IgD-negative memory B cell (primary cell): ENCODE measurements at regions not wholly inside any gene's neighbourhood (a gene's known extent, or its start where the extent isn't known, plus 50 kb on each side); places are given as distances from the start of the nearest gene placed in this dataset.

Source experiments
- H3K27ac Mint-ChIP-seq, 3 donors: one replicate each; pipeline ENCODE4 v1.8.0; 2020 to 2022; ENCODE audit warnings: mild to moderate bottlenecking in 3 of 3, mixed read lengths in 3 of 3, moderate library complexity in 1 of 3
- H3K27me3 Mint-ChIP-seq: one replicate; pipeline ENCODE4 v1.8.0; 2021; ENCODE audit warnings: mixed read lengths
- H3K36me3 Mint-ChIP-seq: one replicate; pipeline ENCODE4 v1.8.0; 2020; ENCODE audit warnings: mild to moderate bottlenecking, mixed read lengths
- H3K4me1 Mint-ChIP-seq, 3 donors: one replicate each; pipeline ENCODE4 v1.8.0; 2020 to 2022; ENCODE audit warnings: mixed read lengths in 3 of 3, mild to moderate bottlenecking in 1 of 3
- H3K4me3 Mint-ChIP-seq, 4 donors: one replicate each; pipeline ENCODE4 v1.8.0; 2020 to 2022; ENCODE audit warnings: mild to moderate bottlenecking in 4 of 4, mixed read lengths in 4 of 4, moderate library complexity in 3 of 4
- H3K9me3 Mint-ChIP-seq, 3 donors: one replicate each; pipeline ENCODE4 v1.8.0; 2020 to 2021; ENCODE audit warnings: mixed read lengths in 3 of 3, mild to moderate bottlenecking in 1 of 3

DNA sequence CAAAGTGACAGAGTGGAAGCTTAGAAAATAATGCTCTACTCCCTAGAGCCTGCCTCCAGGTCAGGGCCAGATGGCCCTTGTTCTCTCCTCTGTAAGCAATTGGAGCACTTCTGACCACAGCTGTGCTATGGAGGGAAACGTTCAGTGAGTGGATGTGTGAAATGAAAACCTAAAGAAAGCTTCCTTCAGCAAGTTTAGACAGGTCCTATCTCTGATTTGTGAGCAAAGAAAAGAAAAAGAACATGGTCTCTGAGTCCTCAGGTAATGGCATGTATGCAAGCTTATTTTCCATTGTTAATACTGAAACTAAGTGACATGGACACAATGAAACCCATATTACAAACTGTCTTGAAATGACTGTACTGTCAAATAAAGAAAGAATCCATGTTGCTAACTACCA is 1486.8 kb downstream of the EFNB2 start:
- peaks cover 0 to 2% (median 0%) of the 10 kb centered on the region in 3 donors for H3K9me3 Mint-ChIP-seq
- H3K4me3 Mint-ChIP-seq: no peak overlapping the region
- no peaks in the 10 kb centered on the region for H3K36me3 Mint-ChIP-seq
- no peaks in the 10 kb centered on the region for H3K27me3 Mint-ChIP-seq
- H3K27ac Mint-ChIP-seq: no peak overlapping the region
- H3K4me1 Mint-ChIP-seq: no peaks in the 10 kb centered on the region

GRCh38 chr13:105047676-105048295 is 1487.7 kb downstream of the EFNB2 start:
- Mint-ChIP-seq H3K27ac (no peak overlapping the region), H3K36me3 (peaks cover 2% of the 10 kb centered on the region), H3K4me1 (no peaks in the 10 kb centered on the region), H3K9me3 (peaks cover 0 to 6% (median 3%) of the 10 kb centered on the region in 3 donors), H3K4me3 (no peak overlapping the region), H3K27me3 (no peaks in the 10 kb centered on the region)

DNA sequence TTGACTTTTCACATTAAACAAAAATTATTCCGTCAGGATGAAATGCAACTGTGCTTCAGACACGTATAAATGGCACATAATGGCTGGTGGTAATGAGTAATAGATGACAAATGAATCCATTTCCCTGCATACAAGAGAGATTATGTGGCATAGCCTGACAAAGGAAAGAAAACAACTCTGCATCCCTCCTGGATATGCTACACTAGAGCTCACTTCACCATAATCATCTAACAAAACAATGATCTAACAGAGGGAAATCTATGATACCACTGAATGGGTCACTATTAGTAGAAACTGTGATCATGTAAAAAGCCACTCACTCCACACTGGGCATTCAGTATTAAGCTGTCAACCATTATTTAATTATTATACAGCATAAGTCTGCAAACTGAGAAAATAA is 1498.4 kb downstream of the EFNB2 start:
- no peaks in the 10 kb centered on the region for H3K36me3 Mint-ChIP-seq
- no peak overlapping the region for H3K4me3 Mint-ChIP-seq
- no peaks in the 10 kb centered on the region for H3K27me3 Mint-ChIP-seq
- no peak overlapping the region for H3K27ac Mint-ChIP-seq
- no peaks in the 10 kb centered on the region for H3K4me1 Mint-ChIP-seq
- H3K9me3 Mint-ChIP-seq: peaks cover 0 to 2% (median 0%) of the 10 kb centered on the region in 3 donors

DNA sequence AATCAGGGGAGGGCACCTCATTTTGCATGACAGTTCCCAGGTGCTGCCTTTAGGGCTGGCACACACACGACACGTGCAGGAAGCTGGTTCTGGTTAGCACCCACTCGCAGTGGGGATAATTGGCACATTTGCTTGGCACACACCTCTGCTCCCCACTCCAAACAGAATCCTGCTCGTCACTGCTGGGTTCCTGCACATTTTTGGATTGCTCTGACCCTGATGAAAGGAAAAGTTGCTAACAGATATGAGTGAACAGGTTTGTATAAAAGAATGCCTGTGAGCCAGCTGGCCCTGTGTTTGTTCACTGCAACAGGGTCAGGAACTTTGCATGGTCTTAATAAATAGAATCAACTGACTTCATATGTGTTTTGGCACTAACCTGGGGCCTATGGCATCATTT is 1500.4 kb downstream of the EFNB2 start:
- H3K27me3 Mint-ChIP-seq: no peaks in the 10 kb centered on the region
- H3K4me3 Mint-ChIP-seq: no peak overlapping the region
- no peaks in the 10 kb centered on the region for H3K4me1 Mint-ChIP-seq
- H3K9me3 Mint-ChIP-seq: peaks cover 0 to 3% (median 0%) of the 10 kb centered on the region in 3 donors
- peaks cover 1% of the 10 kb centered on the region for H3K36me3 Mint-ChIP-seq
- no peak overlapping the region for H3K27ac Mint-ChIP-seq

GRCh38 chr13:105033999-105034398 is 1501.5 kb downstream of the EFNB2 start:
- Mint-ChIP-seq H3K27ac (no peak overlapping the region), H3K4me3 (no peak overlapping the region), H3K9me3 (peaks cover 0 to 4% (median 0%) of the 10 kb centered on the region in 3 donors), H3K4me1 (no peaks in the 10 kb centered on the region), H3K36me3 (peaks cover 1% of the 10 kb centered on the region), H3K27me3 (no peaks in the 10 kb centered on the region)

DNA sequence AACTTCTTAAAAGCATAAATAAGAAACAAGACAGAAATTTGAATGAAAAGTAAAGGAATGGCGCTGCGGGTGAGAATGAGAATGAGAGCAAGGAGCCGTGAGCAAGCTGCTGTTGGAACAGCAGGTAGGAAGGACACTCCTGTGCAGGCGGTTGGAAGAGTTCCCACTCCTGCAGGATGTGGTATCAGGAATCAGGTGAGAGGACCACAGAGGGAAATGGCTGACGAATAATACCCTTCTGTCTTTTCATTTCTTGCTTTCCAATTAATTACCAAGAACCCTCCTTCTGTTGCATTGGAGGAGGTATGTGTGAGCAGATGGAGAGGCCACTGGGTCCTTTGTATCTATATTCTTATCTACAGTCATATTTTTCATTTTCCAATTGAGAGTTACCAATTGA is 1504.2 kb downstream of the EFNB2 start:
- H3K4me1 Mint-ChIP-seq: no peaks in the 10 kb centered on the region
- no peaks in the 10 kb centered on the region for H3K27me3 Mint-ChIP-seq
- no peak overlapping the region for H3K27ac Mint-ChIP-seq
- H3K9me3 Mint-ChIP-seq: peaks cover 0 to 5% (median 0%) of the 10 kb centered on the region in 3 donors
- H3K4me3 Mint-ChIP-seq: no peak overlapping the region
- H3K36me3 Mint-ChIP-seq: peaks cover 1% of the 10 kb centered on the region

- H3K27ac Mint-ChIP-seq: no peak overlapping the region
Measured at GRCh38 chr13:105030851-105031250, 1504.6 kb downstream of the EFNB2 start.

DNA sequence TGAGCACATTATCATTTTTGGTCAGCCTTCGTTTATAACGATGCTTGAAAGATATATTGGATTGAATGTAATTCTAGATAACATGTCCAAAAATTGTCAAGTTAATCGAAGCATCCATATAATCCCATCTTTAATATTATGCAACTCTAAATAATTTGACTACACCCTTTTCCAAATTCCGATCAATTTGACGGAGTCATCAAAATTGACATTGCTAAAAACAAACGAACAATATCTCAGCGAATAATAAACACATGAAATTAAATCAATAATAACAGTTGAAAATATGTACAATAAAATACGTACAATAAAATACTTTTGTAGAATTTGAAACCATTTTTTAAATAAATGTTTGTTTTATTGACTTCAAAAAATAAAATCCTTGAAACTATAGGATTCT is 1516.4 kb downstream of the EFNB2 start:
- Mint-ChIP-seq H3K36me3 (no peaks in the 10 kb centered on the region), H3K27me3 (no peaks in the 10 kb centered on the region), H3K4me3 (no peak overlapping the region), H3K9me3 (peaks cover 0 to 2% (median 0%) of the 10 kb centered on the region in 3 donors), H3K27ac (no peak overlapping the region), H3K4me1 (no peaks in the 10 kb centered on the region)

More at GRCh38 chr13:105030851-105031250, 1504.6 kb downstream of the EFNB2 start:
- H3K9me3 Mint-ChIP-seq: peaks cover 0 to 5% (median 0%) of the 10 kb centered on the region in 3 donors
- peaks cover 1% of the 10 kb centered on the region for H3K36me3 Mint-ChIP-seq
- H3K4me3 Mint-ChIP-seq: no peak overlapping the region
- H3K27me3 Mint-ChIP-seq: no peaks in the 10 kb centered on the region
- no peaks in the 10 kb centered on the region for H3K4me1 Mint-ChIP-seq

DNA sequence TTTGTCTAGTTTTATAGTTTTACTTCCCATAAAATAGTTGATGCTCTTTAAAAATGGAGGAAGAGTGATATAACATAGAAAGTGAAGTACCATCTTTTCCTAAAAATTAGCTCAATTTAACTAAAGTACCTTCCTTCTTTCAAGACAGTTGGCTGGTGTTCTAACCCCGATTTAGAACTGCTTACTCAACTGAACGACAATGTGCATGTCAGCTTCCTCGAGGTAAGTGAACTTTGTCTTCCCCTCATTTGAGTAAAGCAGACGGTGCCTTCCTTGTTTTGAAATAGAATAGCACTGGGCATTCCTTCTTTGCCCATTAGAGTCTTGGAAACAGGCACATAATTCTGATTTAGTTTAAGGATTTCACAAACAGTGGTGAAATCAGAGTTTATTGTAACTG is 1519.2 kb downstream of the EFNB2 start:
- H3K4me3 Mint-ChIP-seq: no peak overlapping the region
- no peaks in the 10 kb centered on the region for H3K9me3 Mint-ChIP-seq
- no peaks in the 10 kb centered on the region for H3K36me3 Mint-ChIP-seq
- H3K27ac Mint-ChIP-seq: no peak overlapping the region
- H3K27me3 Mint-ChIP-seq: no peaks in the 10 kb centered on the region
- H3K4me1 Mint-ChIP-seq: no peaks in the 10 kb centered on the region

GRCh38 chr13:105008604-105009003 is 1526.9 kb downstream of the EFNB2 start:
- Mint-ChIP-seq H3K9me3 (peaks cover 0 to 3% (median 0%) of the 10 kb centered on the region in 3 donors), H3K36me3 (no peaks in the 10 kb centered on the region), H3K27me3 (no peaks in the 10 kb centered on the region), H3K27ac (no peak overlapping the region), H3K4me3 (no peak overlapping the region), H3K4me1 (no peaks in the 10 kb centered on the region)

GRCh38 chr13:105007166-105007808 is 1528.2 kb downstream of the EFNB2 start:
- Mint-ChIP-seq H3K27me3 (no peaks in the 10 kb centered on the region), H3K4me3 (no peak overlapping the region), H3K27ac (no peak overlapping the region), H3K9me3 (peaks cover 0 to 3% (median 0%) of the 10 kb centered on the region in 3 donors), H3K4me1 (no peaks in the 10 kb centered on the region), H3K36me3 (no peaks in the 10 kb centered on the region)

- Mint-ChIP-seq H3K36me3 (no peaks in the 10 kb centered on the region), H3K4me1 (no peaks in the 10 kb centered on the region), H3K9me3 (peaks cover 0 to 3% (median 0%) of the 10 kb centered on the region in 3 donors), H3K27ac (no peak overlapping the region), H3K27me3 (no peaks in the 10 kb centered on the region), H3K4me3 (no peak overlapping the region)
Measured at GRCh38 chr13:104996022-104996421, 1539.4 kb downstream of the EFNB2 start.

GRCh38 chr13:104993708-104994107 is 1541.8 kb downstream of the EFNB2 start:
- Mint-ChIP-seq H3K27ac (no peak overlapping the region), H3K4me1 (no peaks in the 10 kb centered on the region)

DNA sequence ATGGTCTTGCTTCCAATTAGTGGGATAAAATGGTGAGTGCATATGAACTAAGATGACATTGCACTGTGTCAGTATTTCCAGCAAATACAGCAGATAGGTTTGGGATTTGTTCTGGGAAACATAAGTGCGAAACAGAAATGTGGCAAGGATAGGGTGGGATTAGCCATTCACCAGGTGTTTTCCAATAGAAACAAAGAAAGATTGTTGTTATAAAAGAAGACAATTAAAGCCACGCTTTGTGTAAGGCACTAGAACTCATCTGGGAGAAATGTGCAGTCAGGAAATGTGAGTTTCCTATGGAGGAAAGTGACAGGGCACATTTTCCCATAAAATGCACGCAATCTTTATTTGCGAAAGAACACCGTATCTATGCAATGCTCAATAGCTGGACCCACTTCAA is 1547.8 kb downstream of the EFNB2 start:
- H3K27ac Mint-ChIP-seq: no peak overlapping the region
- H3K36me3 Mint-ChIP-seq: no peaks in the 10 kb centered on the region
- no peaks in the 10 kb centered on the region for H3K27me3 Mint-ChIP-seq
- H3K4me1 Mint-ChIP-seq: peaks cover 0 to 8% (median 8%) of the 10 kb centered on the region in 3 donors
- no peak overlapping the region for H3K4me3 Mint-ChIP-seq
- H3K9me3 Mint-ChIP-seq: no peaks in the 10 kb centered on the region

More at GRCh38 chr13:104993708-104994107, 1541.8 kb downstream of the EFNB2 start:
- Mint-ChIP-seq H3K4me3 (no peak overlapping the region), H3K36me3 (no peaks in the 10 kb centered on the region), H3K9me3 (peaks cover 0 to 3% (median 0%) of the 10 kb centered on the region in 3 donors), H3K27me3 (no peaks in the 10 kb centered on the region)

DNA sequence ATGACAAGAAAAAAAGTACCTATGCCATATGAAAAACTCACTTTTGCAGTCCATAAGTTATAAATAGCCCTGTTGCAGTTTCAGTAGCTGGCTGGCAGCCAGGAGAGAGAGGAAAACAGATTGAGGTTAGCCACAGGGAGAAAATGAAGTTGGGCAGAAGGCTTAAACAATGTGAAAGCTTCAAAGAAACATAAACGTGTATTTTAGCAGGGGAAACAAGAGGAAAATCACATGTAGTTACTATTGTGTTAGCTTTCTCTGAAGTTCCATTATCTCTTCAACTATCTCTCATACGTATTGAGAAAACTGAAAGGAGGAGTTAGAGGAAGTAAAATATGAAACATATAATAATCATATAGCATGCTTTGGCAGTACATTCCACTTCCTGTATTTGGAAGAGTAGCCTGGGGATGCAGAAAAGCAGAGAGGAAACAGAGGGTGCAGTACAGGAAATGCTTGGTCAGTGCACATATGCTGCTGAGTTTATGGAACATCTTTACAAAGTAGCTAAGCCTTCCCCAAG is 1551.1 kb downstream of the EFNB2 start:
- peak overlapping the region in 1 of 4 donors; percentile 23 for H3K4me3 Mint-ChIP-seq
- no peaks in the 10 kb centered on the region for H3K9me3 Mint-ChIP-seq
- H3K4me1 Mint-ChIP-seq: peaks cover 0 to 8% (median 8%) of the 10 kb centered on the region in 3 donors
- no peaks in the 10 kb centered on the region for H3K36me3 Mint-ChIP-seq
- H3K27ac Mint-ChIP-seq: peak overlapping the region in 1 of 3 donors; percentile 84
- no peaks in the 10 kb centered on the region for H3K27me3 Mint-ChIP-seq

DNA sequence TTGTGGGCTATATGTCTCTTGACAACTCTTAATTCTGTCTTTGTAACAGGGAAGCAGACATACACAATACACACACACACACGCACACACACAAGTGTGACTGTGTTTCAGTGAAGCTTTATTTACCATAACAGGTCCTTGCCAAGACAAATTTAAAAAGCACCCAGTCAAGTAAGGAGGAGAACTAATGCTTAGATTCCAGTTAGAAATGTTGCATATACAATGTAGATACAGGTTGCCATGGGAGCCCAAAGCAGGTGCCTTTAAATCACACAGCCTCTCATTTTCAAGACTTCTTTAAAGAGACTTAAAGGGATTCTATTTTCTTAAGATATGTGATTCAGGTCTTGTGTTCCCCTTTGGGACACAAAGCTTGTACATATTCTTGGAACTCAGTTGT is 1551.9 kb downstream of the EFNB2 start:
- Mint-ChIP-seq H3K36me3 (no peaks in the 10 kb centered on the region), H3K27me3 (no peaks in the 10 kb centered on the region), H3K4me1 (peaks cover 0 to 8% (median 8%) of the 10 kb centered on the region in 3 donors), H3K4me3 (no peak overlapping the region), H3K27ac (no peak overlapping the region), H3K9me3 (no peaks in the 10 kb centered on the region)
